ENCODE measurements at regions not wholly inside any gene's neighbourhood (a gene's known extent, or its start where the extent isn't known, plus 50 kb on each side); places are given as distances from the start of the nearest gene placed in this dataset.

DNA sequence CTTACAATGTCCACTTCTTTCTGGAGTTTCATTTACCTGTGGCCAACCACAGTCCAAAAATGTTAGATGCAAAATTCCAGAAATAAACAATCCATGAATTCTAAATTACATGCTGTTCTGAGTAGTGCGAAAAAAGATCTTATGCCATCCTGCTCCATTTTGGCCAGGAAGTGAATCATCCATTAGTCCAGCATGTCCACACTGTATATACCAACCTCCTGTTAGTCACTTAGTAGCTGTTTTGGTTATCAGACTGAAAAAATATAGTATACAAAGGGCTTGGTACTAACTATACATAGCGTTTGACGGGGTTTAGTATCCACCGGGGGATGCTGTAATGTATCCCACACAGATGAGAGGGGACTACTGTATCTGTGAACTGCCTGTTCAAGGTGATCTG is 618.0 kb upstream of the ARGLU1 start:
- DNase-seq (ENCODE audit: extremely low read depth in 1 of 2, low read depth in 1 of 2): no peak

DNA sequence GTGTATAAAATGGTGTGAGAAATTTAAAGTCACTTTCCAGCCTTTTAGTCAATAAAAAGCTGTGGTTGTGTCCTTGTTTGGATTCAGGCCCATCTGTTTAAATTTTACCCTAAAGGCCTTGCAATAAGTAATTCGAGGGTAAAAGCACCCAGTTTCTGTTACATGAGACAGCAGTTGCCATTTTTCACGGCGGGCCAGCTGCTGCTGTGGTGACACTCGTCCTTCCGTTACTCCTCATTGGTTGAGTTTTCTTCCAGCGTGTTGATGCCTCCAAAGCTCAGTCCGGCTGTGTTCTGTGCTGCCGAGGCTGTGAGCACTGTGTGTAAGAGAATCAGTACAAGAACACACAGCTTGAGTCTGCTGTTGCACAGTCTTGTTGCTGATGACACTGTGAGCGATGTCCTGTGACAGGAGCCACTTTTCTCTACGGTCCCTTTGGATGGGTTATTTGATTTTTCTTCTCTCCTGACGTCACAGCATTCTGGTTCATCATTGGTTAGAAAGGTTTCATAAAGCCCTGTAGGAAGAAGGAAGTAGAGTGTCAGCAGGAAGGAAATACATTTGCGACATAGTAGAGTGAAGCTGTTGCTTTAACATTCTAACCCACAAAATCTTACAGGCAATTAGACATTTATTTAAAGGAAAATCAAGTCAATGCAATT is 602.5 kb upstream of the ARGLU1 start:
- no peak for DNase-seq (ENCODE audit: extremely low read depth in 1 of 2, low read depth in 1 of 2)

DNA sequence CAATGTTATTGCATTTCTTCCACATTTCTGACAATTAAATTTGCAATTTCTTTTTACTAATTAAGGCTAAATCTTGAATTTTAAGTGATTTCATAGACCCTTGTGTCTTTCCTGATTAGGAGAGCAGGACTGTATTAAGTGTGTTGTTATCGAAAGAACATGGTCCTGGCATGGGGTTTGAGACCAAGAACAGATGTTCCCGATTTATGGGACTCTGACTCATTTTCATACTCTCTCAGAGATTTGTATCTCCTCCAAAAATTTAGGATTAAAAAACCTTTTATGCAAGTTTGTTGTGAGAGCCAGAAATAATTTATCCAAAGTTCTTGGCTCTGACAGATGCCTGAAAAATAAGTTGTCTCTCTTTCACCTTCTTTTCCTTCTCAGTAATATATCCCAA is 589.3 kb upstream of the ARGLU1 start:
- no peak for DNase-seq (ENCODE audit: extremely low read depth in 1 of 2, low read depth in 1 of 2)

GRCh38 chr13:107144432-107144831 is 576.5 kb upstream of the ARGLU1 start:
- DNase-seq (ENCODE audit: extremely low read depth in 1 of 2, low read depth in 1 of 2): no peak

GRCh38 chr13:107141767-107142166 is 573.8 kb upstream of the ARGLU1 start:
- DNase-seq (ENCODE audit: extremely low read depth in 1 of 2, low read depth in 1 of 2): no peak

- DNase-seq (ENCODE audit: extremely low read depth in 1 of 2, low read depth in 1 of 2): no peak
These were observed 571.1 kb upstream of the ARGLU1 start for GRCh38 chr13:107139006-107139405.

DNA sequence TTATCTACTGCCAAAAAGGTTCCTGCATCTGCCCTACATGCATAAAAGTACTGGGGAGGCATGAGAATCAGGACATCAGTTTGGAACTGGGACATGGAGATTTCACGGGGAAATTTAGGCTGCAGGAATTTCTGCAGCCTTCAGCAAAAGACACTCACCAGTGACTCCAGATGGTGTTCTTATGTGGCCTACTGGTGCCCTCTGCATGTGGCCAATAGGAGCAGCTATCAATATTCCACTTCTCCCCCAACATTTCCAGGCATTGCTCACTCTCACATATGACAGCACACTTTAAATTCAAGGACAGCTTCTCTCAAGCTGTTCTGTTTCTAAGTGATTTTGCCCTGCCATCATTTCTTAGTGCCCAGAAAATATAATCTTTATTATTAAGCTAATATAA is 570.5 kb upstream of the ARGLU1 start:
- no peak for DNase-seq (ENCODE audit: extremely low read depth in 1 of 2, low read depth in 1 of 2)

- DNase-seq (ENCODE audit: extremely low read depth in 1 of 2, low read depth in 1 of 2): no peak
These were observed 566.0 kb upstream of the ARGLU1 start for GRCh38 chr13:107133950-107134349.

- DNase-seq (ENCODE audit: extremely low read depth in 1 of 2, low read depth in 1 of 2): no peak
These were observed 562.6 kb upstream of the ARGLU1 start for GRCh38 chr13:107130566-107130965.

- no peak for DNase-seq (ENCODE audit: extremely low read depth in 1 of 2, low read depth in 1 of 2)
These were observed 556.8 kb upstream of the ARGLU1 start for GRCh38 chr13:107124730-107125129.

GRCh38 chr13:107124129-107124718 is 556.3 kb upstream of the ARGLU1 start:
- DNase-seq (ENCODE audit: extremely low read depth in 1 of 2, low read depth in 1 of 2): no peak

GRCh38 chr13:107121793-107122192 is 553.9 kb upstream of the ARGLU1 start:
- no peak for DNase-seq (ENCODE audit: extremely low read depth in 1 of 2, low read depth in 1 of 2)

- no peak for DNase-seq (ENCODE audit: extremely low read depth in 1 of 2, low read depth in 1 of 2)
These were observed 552.3 kb upstream of the ARGLU1 start for GRCh38 chr13:107119989-107120881.

DNA sequence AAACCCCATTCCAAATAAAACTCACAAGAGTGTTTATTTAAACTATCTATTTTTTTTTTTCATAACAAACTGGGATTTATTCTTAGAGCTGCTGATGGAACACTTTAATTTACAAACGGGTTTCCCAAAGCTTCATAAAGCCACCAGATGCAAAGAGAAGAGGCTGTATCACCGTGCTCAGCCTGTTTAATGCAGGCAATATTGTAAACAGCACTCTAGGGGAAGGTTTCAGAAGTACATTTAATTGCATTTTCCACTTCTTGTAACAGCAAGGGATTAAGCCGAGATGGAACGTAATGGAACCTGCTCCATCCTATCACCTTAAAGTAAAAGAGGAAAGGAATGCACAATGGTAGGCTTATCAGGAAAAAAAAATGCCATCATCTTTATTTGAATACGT is 550.6 kb upstream of the ARGLU1 start:
- no peak for DNase-seq (ENCODE audit: extremely low read depth in 1 of 2, low read depth in 1 of 2)

DNA sequence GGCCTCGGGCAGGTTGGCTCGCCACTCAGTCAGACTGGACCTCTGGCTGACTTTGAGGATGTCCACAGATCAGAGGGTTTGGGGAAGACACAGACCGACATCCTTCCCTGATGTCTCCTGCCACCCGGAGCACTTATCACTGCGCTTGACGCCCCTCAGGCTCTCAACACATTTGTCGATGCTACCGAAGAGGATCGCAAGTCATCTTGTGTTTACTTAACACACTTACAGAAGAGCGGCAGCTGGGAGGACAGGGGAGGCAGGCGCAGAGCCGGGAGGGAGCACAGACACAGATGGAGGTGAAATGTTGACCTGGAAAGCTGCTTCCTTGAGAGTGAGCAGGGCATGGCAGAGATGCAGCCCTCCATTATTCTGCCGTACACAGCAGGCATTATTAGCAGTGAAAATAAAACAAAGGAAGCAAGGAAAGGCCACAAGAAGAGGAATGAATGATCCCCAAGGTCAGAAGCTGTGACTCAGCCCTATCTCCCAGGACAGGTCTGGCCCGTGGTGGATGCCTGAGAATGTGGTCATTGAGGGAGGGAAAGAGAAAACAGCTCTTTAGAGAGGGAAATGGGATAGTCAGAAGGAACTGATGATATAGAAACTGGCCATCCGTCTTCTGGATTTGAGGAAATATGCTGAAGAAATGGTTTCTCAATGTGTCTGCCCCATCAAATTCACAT is 549.5 kb upstream of the ARGLU1 start:
- no peak for DNase-seq (ENCODE audit: extremely low read depth in 1 of 2, low read depth in 1 of 2)

DNA sequence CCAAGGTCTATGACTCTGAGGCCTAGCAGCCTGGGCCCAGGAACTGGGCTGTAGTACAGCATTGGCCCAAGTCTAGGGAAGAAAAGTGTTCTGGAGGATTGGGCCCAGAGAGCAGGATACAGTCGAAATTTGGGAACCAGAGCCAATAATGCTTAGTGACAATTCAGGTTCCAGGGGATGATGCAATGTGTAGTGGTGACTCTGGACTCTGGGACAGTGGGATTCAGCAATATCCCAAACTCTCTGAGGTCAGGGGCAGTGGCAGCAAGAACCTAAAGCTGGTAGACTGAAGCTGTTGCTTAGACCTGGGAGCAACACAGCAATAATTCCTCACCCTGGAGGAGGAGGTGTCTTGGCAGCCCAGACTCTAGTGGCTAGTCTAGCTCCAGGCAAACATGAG is 545.5 kb upstream of the ARGLU1 start:
- no peak for DNase-seq (ENCODE audit: extremely low read depth in 1 of 2, low read depth in 1 of 2)

DNA sequence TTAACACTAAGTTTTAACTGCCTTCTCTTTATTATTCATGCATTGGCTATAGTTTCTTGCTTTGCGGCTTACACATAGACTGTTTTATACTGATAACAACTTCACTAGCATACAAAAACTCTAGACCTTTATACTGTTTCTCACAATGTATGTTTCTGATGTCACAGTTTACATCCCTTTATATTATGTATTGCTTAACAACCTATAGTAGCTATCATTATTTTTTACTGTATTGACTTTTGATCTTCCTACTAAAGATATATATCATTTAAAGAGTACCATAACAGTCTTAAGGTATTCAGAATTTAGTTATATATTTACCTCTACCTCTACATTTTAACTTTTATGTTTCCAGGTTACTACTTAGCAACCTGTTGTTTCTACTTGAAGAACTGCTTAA is 543.3 kb upstream of the ARGLU1 start:
- no peak for DNase-seq (ENCODE audit: extremely low read depth in 1 of 2, low read depth in 1 of 2)

GRCh38 chr13:107104631-107105030 is 536.7 kb upstream of the ARGLU1 start:
- DNase-seq (ENCODE audit: extremely low read depth in 1 of 2, low read depth in 1 of 2): no peak

DNA sequence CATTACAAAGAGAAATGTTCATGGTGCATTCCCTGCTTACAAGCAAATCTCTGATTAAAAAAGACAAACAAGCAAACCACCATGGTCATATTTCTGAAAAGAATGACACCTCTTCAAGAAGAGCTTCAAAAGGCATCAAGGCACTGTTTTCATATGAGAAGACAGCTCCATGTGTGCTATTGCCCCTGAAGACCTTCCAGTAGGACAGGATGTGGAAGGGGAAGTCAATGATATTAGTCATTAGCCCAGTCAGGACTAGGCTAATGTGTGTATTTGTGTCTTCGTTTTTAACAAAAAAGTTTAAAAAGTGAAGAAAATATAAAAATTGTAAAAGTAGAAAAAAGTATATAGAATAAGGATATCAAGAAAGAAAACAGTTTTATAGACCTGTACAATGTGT is 534.7 kb upstream of the ARGLU1 start:
- DNase-seq (ENCODE audit: extremely low read depth in 1 of 2, low read depth in 1 of 2): no peak

DNA sequence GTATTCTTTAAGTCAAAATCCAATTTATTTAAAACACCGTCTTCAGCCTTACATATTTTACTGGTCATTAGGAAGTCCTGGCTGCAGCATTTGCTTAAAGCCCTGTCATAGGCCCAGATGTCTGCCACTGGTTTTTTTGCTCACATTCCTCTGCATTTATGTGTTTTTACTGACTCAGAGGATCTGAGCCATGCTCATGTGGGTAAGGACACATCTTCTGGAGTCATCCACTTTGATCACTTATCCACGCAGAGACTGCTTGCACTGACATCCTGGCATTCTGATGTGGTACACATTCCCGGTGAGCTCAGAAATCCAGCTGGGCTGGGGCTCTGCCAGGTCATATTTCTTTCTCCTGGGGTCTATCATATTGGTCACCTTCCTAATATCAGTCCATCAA is 531.7 kb upstream of the ARGLU1 start:
- no peak for DNase-seq (ENCODE audit: extremely low read depth in 1 of 2, low read depth in 1 of 2)

DNA sequence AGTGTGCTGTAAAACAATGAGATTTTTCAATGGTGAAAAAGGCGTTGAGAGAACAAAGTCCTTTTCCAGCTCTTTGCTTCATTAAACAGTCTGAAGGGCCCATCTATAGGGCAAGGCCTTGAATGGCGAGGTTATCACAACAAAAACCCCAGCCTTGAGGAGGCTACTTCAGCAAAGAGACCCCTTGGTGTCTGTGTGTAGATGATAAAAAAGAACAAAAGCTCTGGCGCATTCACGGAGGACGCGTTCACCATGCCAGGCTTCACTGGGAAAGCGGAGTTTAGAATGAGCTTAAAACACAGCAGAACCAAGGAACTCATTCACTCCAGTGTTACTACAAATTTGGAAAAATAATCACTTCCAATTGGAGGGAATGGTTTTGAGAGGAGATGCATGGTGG is 530.0 kb upstream of the ARGLU1 start:
- no peak for DNase-seq (ENCODE audit: extremely low read depth in 1 of 2, low read depth in 1 of 2)
